GM21786 (cell line): ENCODE measurements at regions not wholly inside any gene's neighbourhood (a gene's known extent, or its start where the extent isn't known, plus 50 kb on each side); places are given as distances from the start of the nearest gene placed in this dataset.
"Not testable (repeated sequence)": the region's sequence is repeated elsewhere in the genome, so short reads cannot be mapped to it uniquely, and the experiment has no call there.

Source experiments
- ATAC-seq: cut with Tn5 transposase; IDR thresholded peaks from one replicate; pipeline ENCODE4 v1.9.1; 2021; ENCODE audit not compliant: unreplicated experiment

DNA sequence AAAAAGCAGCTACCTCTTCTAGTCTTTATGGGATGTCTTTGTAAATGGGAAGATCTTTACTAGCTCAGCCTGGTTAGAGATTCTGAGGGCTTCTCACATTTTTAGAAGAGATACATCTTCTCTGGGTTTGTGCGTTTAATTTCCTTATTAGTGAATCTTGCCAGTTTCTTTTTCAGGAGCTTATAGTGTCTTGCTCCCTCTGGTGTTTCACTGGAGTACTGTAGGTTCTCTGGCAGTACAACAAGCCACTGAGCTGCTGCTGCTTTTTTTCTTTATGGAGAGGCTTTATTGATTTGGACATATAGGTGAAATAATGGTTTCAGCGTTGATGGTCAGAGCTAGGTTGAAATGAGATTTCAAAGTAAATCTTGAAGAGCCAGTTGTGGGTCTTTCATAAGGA is 82.9 kb downstream of the LAS1L start:
- peak; percentile 80 for ATAC-seq

DNA sequence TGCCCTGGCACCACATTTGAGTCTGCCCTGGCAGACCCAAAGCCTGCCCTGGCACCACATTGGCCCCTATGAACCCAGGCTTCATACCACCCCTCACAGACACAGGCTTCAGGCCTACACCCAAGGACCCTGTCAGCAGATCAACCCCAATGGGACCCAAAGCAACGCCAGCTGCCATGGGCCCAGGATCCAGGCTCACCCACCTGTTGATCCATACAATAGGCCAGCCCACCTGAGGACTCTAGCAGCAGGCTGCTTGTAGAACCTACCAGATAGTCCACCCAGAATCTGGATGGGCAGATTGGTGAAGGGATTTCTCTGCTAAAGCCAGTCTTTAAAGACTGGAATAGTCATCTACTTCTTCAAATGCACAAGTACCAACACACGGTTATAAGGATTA is 114.4 kb downstream of the LAS1L start:
- ATAC-seq, result no peak

GRCh38 chrX:65407662-65408061 is 126.9 kb downstream of the LAS1L start:
- ATAC-seq, result not testable (repeated sequence)

- no peak for ATAC-seq
Measured at GRCh38 chrX:65407157-65407626, 127.4 kb downstream of the LAS1L start.

DNA sequence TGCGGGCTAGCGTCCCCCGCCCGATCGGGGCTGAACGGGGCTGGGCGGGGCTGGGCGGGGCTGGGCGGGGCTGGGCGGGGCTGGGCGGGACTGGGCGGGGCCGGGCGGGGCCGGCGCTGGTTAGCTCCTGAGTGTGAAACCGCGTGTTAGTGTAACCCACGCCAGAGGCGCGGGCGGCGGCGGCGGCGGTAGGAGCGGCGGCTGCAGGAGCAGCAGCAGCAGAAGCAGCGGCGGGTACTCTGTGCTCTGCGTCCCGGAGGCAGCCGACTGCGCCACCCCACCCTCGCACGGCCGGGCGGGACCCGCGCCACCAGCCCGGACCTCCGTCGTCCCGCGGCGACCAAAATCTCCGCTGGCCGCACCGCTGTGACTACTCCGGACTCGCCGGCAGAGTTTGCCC is 128.1 kb downstream of the LAS1L start:
- ATAC-seq, result no peak

DNA sequence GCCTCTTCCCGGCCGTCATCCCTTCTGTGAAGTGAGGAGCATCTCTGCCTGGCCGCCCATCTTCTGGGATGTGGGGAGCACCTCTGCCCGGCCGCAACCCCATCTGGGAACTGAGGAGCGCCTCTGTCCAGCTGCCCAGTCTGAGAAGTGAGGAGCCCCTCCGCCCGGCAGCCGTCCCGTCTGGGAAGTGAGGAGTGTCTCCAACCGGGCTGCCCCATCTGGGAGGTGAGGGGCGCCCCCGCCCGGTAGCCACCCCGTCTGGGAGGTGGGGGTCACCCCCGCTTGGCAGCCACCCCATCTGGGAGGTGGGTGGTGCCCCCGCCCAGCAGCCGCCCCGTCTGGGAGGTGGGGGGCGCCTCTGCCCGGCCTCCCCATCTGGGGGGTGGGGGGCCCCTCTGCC is 142.3 kb downstream of the LAS1L start:
- no peak for ATAC-seq

- ATAC-seq, result not testable (repeated sequence)
Measured at GRCh38 chrX:65389120-65389519, 145.5 kb downstream of the LAS1L start.
